22Rv1 (cell line): ENCODE measurements at regions not wholly inside any gene's neighbourhood (a gene's known extent, or its start where the extent isn't known, plus 50 kb on each side); places are given as distances from the start of the nearest gene placed in this dataset.

Experiments
- CTCF ChIP-seq: fragments of 450-650 bp; IDR thresholded peaks from 2 replicates; pipeline ENCODE4 v1.5.1; 2017; ENCODE audit warnings: mild to moderate bottlenecking
- ZFX ChIP-seq: fragments of 450-650 bp; IDR thresholded peaks from 2 replicates; pipeline ENCODE4 v1.6.1; 2017; ENCODE audit warnings: antibody characterized with exemption, borderline replicate concordance

GRCh38 chr5:82364497-82364896, 86.3 kb upstream of the RPS23 start:
- TF ChIP-seq CTCF (peak; percentile 17; the same call in 1 of the 2 replicates), ZFX (no peak)
